Karpas-422 (cell line): ENCODE measurements at regions not wholly inside any gene's neighbourhood (a gene's known extent, or its start where the extent isn't known, plus 50 kb on each side); places are given as distances from the start of the nearest gene placed in this dataset.

Experiments used
- DNase-seq: peaks from one replicate; pipeline ENCODE4 v3.0.0-alpha.2; 2015
- H2AFZ ChIP-seq: fragments of 200-600 bp; sonication (generic); 2 replicates; pipeline ENCODE4 v1.6.1; 2014; ENCODE audit warnings: antibody characterized with exemption, low read length, mixed read lengths
- H3K27ac ChIP-seq: fragments of 200-600 bp; sonication (generic); 2 replicates; pipeline ENCODE4 v1.5.1; 2014; ENCODE audit warnings: mild to moderate bottlenecking, low read length, moderate library complexity
- H3K27me3 ChIP-seq: fragments of 200-600 bp; sonication (generic); 2 replicates; pipeline ENCODE4 v1.6.1; 2014; ENCODE audit warnings: low read length, mixed read lengths
- H3K36me3 ChIP-seq: fragments of 200-600 bp; sonication (generic); 2 replicates; pipeline ENCODE4 v1.6.1; 2014; ENCODE audit warnings: low read length, mixed read lengths; ENCODE audit not compliant: insufficient read depth
- H3K4me1 ChIP-seq: fragments of 200-600 bp; sonication (generic); 2 replicates; pipeline ENCODE4 v1.6.1; 2014; ENCODE audit warnings: mild to moderate bottlenecking, low read length, mixed read lengths
- H3K4me2 ChIP-seq: fragments of 200-600 bp; sonication (generic); 2 replicates; pipeline ENCODE4 v1.6.1; 2014; ENCODE audit warnings: low read length, low read depth, mild to moderate bottlenecking; ENCODE audit not compliant: poor library complexity, severe bottlenecking
- H3K4me3 ChIP-seq: fragments of 200-600 bp; sonication (generic); 2 replicates; pipeline ENCODE4 v1.5.1; 2014; ENCODE audit warnings: mild to moderate bottlenecking, antibody characterized with exemption, low read length, mixed read lengths
- H3K79me2 ChIP-seq: fragments of 200-600 bp; sonication (generic); 2 replicates; pipeline ENCODE4 v1.6.1; 2014; ENCODE audit warnings: mild to moderate bottlenecking, low read length, mixed read lengths
- H3K9ac ChIP-seq: fragments of 200-600 bp; sonication (generic); 2 replicates; pipeline ENCODE4 v1.6.0; 2014; ENCODE audit warnings: low read length
- H3K9me2 ChIP-seq: fragments of 200-600 bp; sonication (generic), shearing (Covaris generic); replicated peaks from 2 replicates; pipeline ENCODE4 v1.6.0; 2014; ENCODE audit warnings: mild to moderate bottlenecking, low read length, moderate library complexity; ENCODE audit not compliant: insufficient read depth
- H3K9me3 ChIP-seq: fragments of 300-700, 200-600 bp; sonication (generic); 2 replicates; pipeline ENCODE4 v1.6.1; 2014; ENCODE audit warnings: low read length, mixed read lengths
- H4K20me1 ChIP-seq: fragments of 200-600 bp; sonication (generic); 2 replicates; pipeline ENCODE4 v1.6.1; 2014; ENCODE audit warnings: mild to moderate bottlenecking, antibody characterized with exemption, low read length, low read depth; ENCODE audit not compliant: insufficient read depth

- Histone ChIP-seq H3K4me2 (peak overlapping the region; percentile 6), H4K20me1 (no peaks in the 10 kb centered on the region), H3K79me2 (no peaks in the 10 kb centered on the region), H3K9me2 (no peaks in the 10 kb centered on the region), H2AFZ (no peak overlapping the region), H3K4me3 (no peak overlapping the region), H3K4me1 (peaks cover 31% of the 10 kb centered on the region), H3K27me3 (peaks cover 11% of the 10 kb centered on the region; the same call in 1 of the 2 replicates), H3K9me3 (peaks cover 3% of the 10 kb centered on the region; the same call in 1 of the 2 replicates), H3K9ac (no peak overlapping the region), H3K36me3 (no peaks in the 10 kb centered on the region), H3K27ac (no peak overlapping the region)
- DNase-seq: no peak
These were observed 173.3 kb upstream of the ZMIZ1 start for GRCh38 chr10:78895469-78895868.

- Histone ChIP-seq H4K20me1 (no peaks in the 10 kb centered on the region), H3K4me2 (no peak overlapping the region), H3K9me3 (peaks cover 3% of the 10 kb centered on the region; the same call in 1 of the 2 replicates)
These were observed 172.4 kb upstream of the ZMIZ1 start for GRCh38 chr10:78896159-78896928.

GRCh38 chr10:78898341-78899097, 170.2 kb upstream of the ZMIZ1 start:
- Histone ChIP-seq H3K27ac (no peak overlapping the region), H2AFZ (no peak overlapping the region), H3K27me3 (peaks cover 9% of the 10 kb centered on the region; the same call in 1 of the 2 replicates), H3K4me3 (no peak overlapping the region), H3K36me3 (no peaks in the 10 kb centered on the region; the same call in 1 of the 2 replicates), H3K9ac (no peak overlapping the region), H3K9me2 (no peaks in the 10 kb centered on the region; the same call in 1 of the 2 replicates), H3K9me3 (peaks cover 3% of the 10 kb centered on the region; the same call in 1 of the 2 replicates), H3K4me2 (no peak overlapping the region), H3K4me1 (peaks cover 16% of the 10 kb centered on the region), H4K20me1 (no peaks in the 10 kb centered on the region), H3K79me2 (no peaks in the 10 kb centered on the region)
- DNase-seq: no peak

More at GRCh38 chr10:78896159-78896928, 172.4 kb upstream of the ZMIZ1 start:
- no peak for DNase-seq
- Histone ChIP-seq H3K27me3 (peaks cover 14% of the 10 kb centered on the region; the same call in 1 of the 2 replicates), H3K36me3 (no peaks in the 10 kb centered on the region; the same call in 1 of the 2 replicates), H2AFZ (no peak overlapping the region), H3K9me2 (no peaks in the 10 kb centered on the region; the same call in 1 of the 2 replicates), H3K9ac (no peak overlapping the region), H3K79me2 (no peaks in the 10 kb centered on the region), H3K4me3 (no peak overlapping the region), H3K4me1 (peaks cover 31% of the 10 kb centered on the region), H3K27ac (no peak overlapping the region)

GRCh38 chr10:78899098-78899754, 169.5 kb upstream of the ZMIZ1 start:
- Histone ChIP-seq H3K4me1 (peaks cover 14% of the 10 kb centered on the region), H2AFZ (no peak overlapping the region), H3K79me2 (no peaks in the 10 kb centered on the region), H3K27ac (no peak overlapping the region), H4K20me1 (no peaks in the 10 kb centered on the region), H3K9ac (no peak overlapping the region), H3K9me3 (peaks cover 3% of the 10 kb centered on the region; the same call in 1 of the 2 replicates), H3K9me2 (no peaks in the 10 kb centered on the region; the same call in 1 of the 2 replicates), H3K4me3 (no peak overlapping the region), H3K27me3 (peaks cover 6% of the 10 kb centered on the region; the same call in 1 of the 2 replicates), H3K4me2 (no peak overlapping the region), H3K36me3 (no peaks in the 10 kb centered on the region; the same call in 1 of the 2 replicates)
- no peak for DNase-seq

GRCh38 chr10:78899996-78900714, 168.6 kb upstream of the ZMIZ1 start:
- DNase-seq: no peak
- Histone ChIP-seq H2AFZ (no peak overlapping the region), H3K9ac (no peak overlapping the region), H3K27ac (no peak overlapping the region), H3K4me2 (no peak overlapping the region), H3K9me3 (peaks cover 3% of the 10 kb centered on the region; the same call in 1 of the 2 replicates), H3K36me3 (no peaks in the 10 kb centered on the region; the same call in 1 of the 2 replicates), H3K9me2 (no peaks in the 10 kb centered on the region; the same call in 1 of the 2 replicates), H3K27me3 (peaks cover 3% of the 10 kb centered on the region; the same call in 1 of the 2 replicates), H4K20me1 (no peaks in the 10 kb centered on the region), H3K4me3 (no peak overlapping the region), H3K4me1 (peaks cover 11% of the 10 kb centered on the region), H3K79me2 (no peaks in the 10 kb centered on the region)

GRCh38 chr10:78900715-78901430, 167.9 kb upstream of the ZMIZ1 start:
- no peak overlapping the region for H2AFZ ChIP-seq
- H3K9me3 ChIP-seq: peaks cover 3% of the 10 kb centered on the region; the same call in 1 of the 2 replicates
- peaks cover 3% of the 10 kb centered on the region; the same call in 1 of the 2 replicates for H3K27me3 ChIP-seq
- H3K9me2 ChIP-seq: no peaks in the 10 kb centered on the region; the same call in 1 of the 2 replicates
- H3K4me2 ChIP-seq: no peak overlapping the region
- H3K79me2 ChIP-seq: no peaks in the 10 kb centered on the region
- H3K4me1 ChIP-seq: peaks cover 3% of the 10 kb centered on the region; the same call in 1 of the 2 replicates
- no peaks in the 10 kb centered on the region for H4K20me1 ChIP-seq
- no peak for DNase-seq
- H3K9ac ChIP-seq: no peak overlapping the region
- H3K4me3 ChIP-seq: no peak overlapping the region
- H3K36me3 ChIP-seq: no peaks in the 10 kb centered on the region; the same call in 1 of the 2 replicates
- no peak overlapping the region for H3K27ac ChIP-seq

GRCh38 chr10:78901694-78902093, 167.1 kb upstream of the ZMIZ1 start:
- Histone ChIP-seq H3K4me1 (no peaks in the 10 kb centered on the region), H4K20me1 (no peaks in the 10 kb centered on the region), H3K9me2 (no peaks in the 10 kb centered on the region; the same call in 1 of the 2 replicates), H3K27me3 (peaks cover 3% of the 10 kb centered on the region; the same call in 1 of the 2 replicates), H3K9me3 (peaks cover 3% of the 10 kb centered on the region; the same call in 1 of the 2 replicates), H3K79me2 (no peaks in the 10 kb centered on the region), H3K9ac (no peak overlapping the region), H2AFZ (no peak overlapping the region), H3K4me3 (no peak overlapping the region), H3K4me2 (no peak overlapping the region), H3K27ac (no peak overlapping the region), H3K36me3 (no peaks in the 10 kb centered on the region; the same call in 1 of the 2 replicates)
- no peak for DNase-seq
